ENCODE measurements at regions not wholly inside any gene's neighbourhood (a gene's known extent, or its start where the extent isn't known, plus 50 kb on each side); places are given as distances from the start of the nearest gene placed in this dataset.

DNA sequence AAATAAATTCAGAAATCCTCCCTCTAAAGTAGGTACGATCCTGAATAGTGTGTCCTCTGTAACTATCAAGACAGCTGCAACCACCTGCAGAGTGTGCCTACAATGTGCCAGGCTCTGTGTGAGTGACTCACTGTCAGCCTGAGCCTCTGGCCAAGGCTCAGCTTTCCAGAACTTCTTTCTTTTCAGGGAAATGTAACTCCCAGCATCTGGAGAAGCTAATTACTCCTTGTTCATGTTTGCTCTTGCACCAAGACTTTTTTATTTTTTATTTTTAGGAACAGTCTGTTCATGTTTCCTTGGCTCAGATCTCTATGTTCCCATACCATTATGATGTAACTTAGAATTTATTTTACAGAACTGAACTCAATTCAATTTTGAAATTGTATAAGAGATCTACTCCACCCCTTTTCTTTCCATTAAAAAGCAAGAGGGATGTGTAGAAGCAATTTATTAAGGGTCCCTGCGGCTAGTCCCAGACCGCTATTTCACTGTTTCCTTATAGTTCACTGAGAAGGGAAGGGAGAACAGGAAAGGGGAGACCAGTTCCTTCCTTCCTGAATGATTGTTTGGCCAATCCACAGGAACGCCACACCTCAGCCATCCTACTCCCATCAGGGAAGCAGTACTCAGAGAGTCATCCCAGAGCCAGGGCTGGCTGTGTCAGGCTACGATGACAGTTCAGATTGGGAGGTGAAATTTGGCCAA, 112.4 kb upstream of the ZNF648 start (continued):
- TF ChIP-seq, protein P1, sequence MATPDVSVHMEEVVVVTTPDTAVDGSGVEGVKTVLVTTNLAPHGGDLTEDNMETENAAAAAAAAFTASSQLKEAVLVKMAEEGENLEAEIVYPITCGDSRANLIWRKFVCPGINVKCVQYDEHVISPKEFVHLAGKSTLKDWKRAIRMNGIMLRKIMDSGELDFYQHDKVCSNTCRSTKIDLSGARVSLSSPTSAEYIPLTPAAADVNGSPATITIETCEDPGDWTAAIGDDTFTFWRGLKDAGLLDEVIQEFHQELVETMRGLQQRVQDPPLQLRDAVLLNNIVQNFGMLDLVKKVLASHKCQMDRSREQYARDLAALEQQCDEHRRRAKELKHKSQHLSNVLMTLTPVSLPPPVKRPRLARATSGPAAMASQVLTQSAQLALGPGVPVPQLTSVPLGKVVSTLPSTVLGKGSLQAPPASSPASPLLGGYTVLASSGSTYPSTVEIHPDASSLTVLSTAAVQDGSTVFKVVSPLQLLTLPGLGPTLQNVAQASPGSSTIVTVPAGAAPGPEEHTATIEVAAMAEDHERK (CRISPR knock-in tag; IDR thresholded peaks at IDR 0.05; ENCODE audit: low read depth), result no peak
- TF ChIP-seq, protein P2, sequence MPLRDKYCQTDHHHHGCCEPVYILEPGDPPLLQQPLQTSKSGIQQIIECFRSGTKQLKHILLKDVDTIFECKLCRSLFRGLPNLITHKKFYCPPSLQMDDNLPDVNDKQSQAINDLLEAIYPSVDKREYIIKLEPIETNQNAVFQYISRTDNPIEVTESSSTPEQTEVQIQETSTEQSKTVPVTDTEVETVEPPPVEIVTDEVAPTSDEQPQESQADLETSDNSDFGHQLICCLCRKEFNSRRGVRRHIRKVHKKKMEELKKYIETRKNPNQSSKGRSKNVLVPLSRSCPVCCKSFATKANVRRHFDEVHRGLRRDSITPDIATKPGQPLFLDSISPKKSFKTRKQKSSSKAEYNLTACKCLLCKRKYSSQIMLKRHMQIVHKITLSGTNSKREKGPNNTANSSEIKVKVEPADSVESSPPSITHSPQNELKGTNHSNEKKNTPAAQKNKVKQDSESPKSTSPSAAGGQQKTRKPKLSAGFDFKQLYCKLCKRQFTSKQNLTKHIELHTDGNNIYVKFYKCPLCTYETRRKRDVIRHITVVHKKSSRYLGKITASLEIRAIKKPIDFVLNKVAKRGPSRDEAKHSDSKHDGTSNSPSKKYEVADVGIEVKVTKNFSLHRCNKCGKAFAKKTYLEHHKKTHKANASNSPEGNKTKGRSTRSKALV (CRISPR knock-in tag; IDR thresholded peaks at IDR 0.05), result no peak
- TF ChIP-seq, protein P3, sequence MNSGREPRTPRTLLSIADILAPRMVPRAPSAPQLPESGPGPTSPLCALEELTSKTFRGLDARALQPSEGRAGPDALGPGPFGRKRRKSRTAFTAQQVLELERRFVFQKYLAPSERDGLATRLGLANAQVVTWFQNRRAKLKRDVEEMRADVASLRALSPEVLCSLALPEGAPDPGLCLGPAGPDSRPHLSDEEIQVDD (CRISPR knock-in tag; IDR thresholded peaks at IDR 0.05; ENCODE audit: borderline replicate concordance), result no peak

DNA sequence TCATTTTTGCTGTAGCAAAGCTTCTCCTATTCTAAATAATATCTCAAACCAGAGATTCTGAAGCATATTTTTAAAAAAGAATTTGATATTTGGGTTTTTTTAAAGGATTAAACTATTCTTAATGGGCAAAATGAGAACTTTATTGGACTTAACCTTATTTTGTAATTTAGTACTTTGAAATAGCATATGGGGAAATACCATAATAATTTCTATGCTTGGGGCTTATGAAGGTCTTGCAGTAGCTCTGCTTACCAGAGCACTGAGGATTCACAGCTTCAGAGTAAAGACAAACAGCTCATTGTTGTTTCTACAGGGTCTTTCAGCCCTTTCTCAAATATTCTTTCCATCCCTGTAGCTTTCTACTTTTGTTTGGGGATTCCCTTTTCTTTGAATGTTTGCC, 111.2 kb upstream of the ZNF648 start:
- POLR2A ChIA-PET, result no interaction called here
- FAIRE-seq, result no peak
- CTCF ChIA-PET (ENCODE audit: low intra/inter-chr PET ratio, low total read pairs), result no interaction called here

More for the DNA sequence above, 111.2 kb upstream of the ZNF648 start:
- Histone ChIP-seq H3K36me3 (replicated peaks in 1 of 2; ENCODE audit: control insufficient read depth in 1 of 2, insufficient read depth in 2 of 2, low read length in 2 of 2) (no peaks in the 10 kb centered on the region), H3K27me3 (ENCODE audit: control insufficient read depth in 1 of 2, insufficient read depth in 2 of 2, low read length in 2 of 2) (no peaks in the 10 kb centered on the region), H3K9me3 (ENCODE audit: low read length) (no peaks in the 10 kb centered on the region), H3K27ac (ENCODE audit: extremely low read length, insufficient read depth, low read length) (no peak overlapping the region), H3K4me3 (replicated peaks in 1 of 3; ENCODE audit: insufficient read depth in 1 of 3, low read depth in 2 of 3, low read length in 3 of 3) (no peak overlapping the region), H3K79me2 (ENCODE audit: insufficient read depth, low read length) (no peaks in the 10 kb centered on the region), H3K4me2 (ENCODE audit: low read depth, low read length) (no peak overlapping the region), H2AFZ (ENCODE audit: low read length) (no peak overlapping the region), H4K20me1 (ENCODE audit: insufficient read depth, low read length) (no peaks in the 10 kb centered on the region), H3K9ac (ENCODE audit: insufficient read depth, low read depth, low read length) (no peak overlapping the region), H3K4me1 (ENCODE audit: insufficient read depth, low read length) (peaks cover 24% of the 10 kb centered on the region)
- in situ Hi-C loops (cut with HindIII; ENCODE audit: extremely low pct_ligation_motif_present, low pct_unique_long_range_greater_than_20kb) (no loop called here), intact Hi-C loops (cut with micrococcal nuclease; ENCODE audit: unreplicated experiment) (no loop called here)
- no TSS peak for BruUV-seq (replicated peaks)
- DNase-seq (ENCODE audit: low spot score) (no peak), ATAC-seq (no peak)
- TF ChIP-seq HOXA7 (CRISPR knock-in tag; IDR thresholded peaks at IDR 0.05), result no peak
